Progenitor cell of endocrine pancreas (in vitro differentiated cells): ENCODE measurements at regions not wholly inside any gene's neighbourhood (a gene's known extent, or its start where the extent isn't known, plus 50 kb on each side); places are given as distances from the start of the nearest gene placed in this dataset.

ENCODE experiments used
- DNase-seq: peaks from one replicate; pipeline ENCODE4 v3.0.0; 2021; ENCODE audit warnings: low spot score; ENCODE audit not compliant: unreplicated experiment
- H3K27ac Mint-ChIP-seq: 2 replicates; pipeline ENCODE4 v1.8.0; 2021; ENCODE audit warnings: mild to moderate bottlenecking, moderate library complexity, mixed read lengths
- H3K27me3 Mint-ChIP-seq: 2 replicates; pipeline ENCODE4 v1.8.0; 2021; ENCODE audit warnings: mixed read lengths
- H3K36me3 Mint-ChIP-seq: 2 replicates; pipeline ENCODE4 v1.8.0; 2022; ENCODE audit warnings: mixed read lengths; ENCODE audit not compliant: insufficient read depth
- H3K4me1 Mint-ChIP-seq: 2 replicates; pipeline ENCODE4 v1.8.0; 2021; ENCODE audit warnings: low read depth, mixed read lengths
- H3K4me3 Mint-ChIP-seq: 2 replicates; pipeline ENCODE4 v1.8.0; 2021; ENCODE audit warnings: low read depth, mild to moderate bottlenecking, moderate library complexity, mixed read lengths
- H3K9me3 Mint-ChIP-seq: 2 replicates; pipeline ENCODE4 v1.8.0; 2021; ENCODE audit warnings: low read depth, mixed read lengths
- TF ChIP-seq, protein P1 (sequence below): fragments of 200-600 bp; sonication (generic); IDR thresholded peaks from one replicate; pipeline ENCODE4 v1.5.0; 2021; ENCODE audit warnings: antibody characterized with exemption, mild to moderate bottlenecking; ENCODE audit not compliant: unreplicated experiment

DNA sequence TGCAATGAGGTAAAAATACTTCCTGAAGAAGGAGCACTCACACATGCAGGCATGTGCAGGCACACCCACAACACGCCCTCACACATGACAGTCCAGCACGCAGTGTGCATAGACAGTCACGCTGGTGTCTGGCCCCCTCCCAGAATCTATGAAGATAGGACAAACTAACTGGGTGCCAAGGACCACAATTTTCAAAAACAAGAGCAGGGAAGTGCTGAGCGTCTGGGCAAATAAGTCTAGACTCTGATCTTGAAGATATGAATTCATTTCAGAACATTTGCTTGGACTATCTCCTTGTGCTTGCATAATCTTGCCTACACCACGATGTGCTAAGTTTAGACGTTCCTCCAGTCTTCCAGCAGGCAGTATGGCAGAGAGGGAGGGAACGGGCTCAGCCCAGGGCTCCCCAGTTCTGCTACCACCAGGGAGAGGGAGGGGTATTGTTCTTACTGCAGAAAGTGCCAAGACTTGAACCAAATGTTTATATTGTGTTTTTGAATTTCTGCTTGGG lies 276.5 kb upstream of the KLF6 start:
- H3K4me3 Mint-ChIP-seq = no peak overlapping the region
- TF ChIP-seq, protein P1, sequence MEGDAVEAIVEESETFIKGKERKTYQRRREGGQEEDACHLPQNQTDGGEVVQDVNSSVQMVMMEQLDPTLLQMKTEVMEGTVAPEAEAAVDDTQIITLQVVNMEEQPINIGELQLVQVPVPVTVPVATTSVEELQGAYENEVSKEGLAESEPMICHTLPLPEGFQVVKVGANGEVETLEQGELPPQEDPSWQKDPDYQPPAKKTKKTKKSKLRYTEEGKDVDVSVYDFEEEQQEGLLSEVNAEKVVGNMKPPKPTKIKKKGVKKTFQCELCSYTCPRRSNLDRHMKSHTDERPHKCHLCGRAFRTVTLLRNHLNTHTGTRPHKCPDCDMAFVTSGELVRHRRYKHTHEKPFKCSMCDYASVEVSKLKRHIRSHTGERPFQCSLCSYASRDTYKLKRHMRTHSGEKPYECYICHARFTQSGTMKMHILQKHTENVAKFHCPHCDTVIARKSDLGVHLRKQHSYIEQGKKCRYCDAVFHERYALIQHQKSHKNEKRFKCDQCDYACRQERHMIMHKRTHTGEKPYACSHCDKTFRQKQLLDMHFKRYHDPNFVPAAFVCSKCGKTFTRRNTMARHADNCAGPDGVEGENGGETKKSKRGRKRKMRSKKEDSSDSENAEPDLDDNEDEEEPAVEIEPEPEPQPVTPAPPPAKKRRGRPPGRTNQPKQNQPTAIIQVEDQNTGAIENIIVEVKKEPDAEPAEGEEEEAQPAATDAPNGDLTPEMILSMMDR = no peak
- H3K27ac Mint-ChIP-seq = no peak overlapping the region
- no peaks in the 10 kb centered on the region for H3K36me3 Mint-ChIP-seq
- H3K27me3 Mint-ChIP-seq = no peaks in the 10 kb centered on the region
- H3K4me1 Mint-ChIP-seq = no peaks in the 10 kb centered on the region
- DNase-seq = no peak
- no peaks in the 10 kb centered on the region for H3K9me3 Mint-ChIP-seq

DNA sequence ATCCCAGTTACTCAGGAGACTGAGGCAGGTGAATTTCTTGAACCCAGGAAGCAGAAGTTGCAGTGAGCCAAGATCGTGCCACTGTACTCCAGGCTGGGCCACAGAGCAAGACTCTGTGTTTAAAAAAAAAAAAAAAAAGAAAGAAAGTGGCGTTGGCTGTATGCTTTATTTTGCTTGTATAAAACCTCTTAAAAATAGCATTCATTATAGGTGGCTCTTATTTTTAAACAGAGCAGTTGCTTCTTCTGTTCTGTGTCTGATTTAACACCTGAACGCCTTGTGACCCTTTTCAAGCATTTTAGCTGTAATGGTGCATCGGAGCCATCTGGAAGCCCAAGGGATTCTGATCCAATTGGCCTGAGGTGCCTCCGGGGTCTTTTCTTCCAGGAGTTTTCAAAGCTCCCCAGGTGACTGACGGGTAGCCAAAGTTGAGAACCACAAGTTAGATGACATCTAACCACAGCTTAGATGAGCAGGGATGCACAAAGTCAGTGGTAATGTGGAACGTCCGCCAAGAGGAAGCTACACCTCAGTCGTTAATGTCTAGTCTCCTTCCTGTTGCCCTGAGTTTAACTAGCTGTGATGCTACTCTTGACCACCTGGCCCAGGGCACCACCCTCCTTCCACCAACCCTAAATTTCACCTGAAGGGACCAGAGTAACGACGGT lies 274.6 kb upstream of the KLF6 start:
- H3K27ac Mint-ChIP-seq = no peak overlapping the region
- TF ChIP-seq, protein P1 = no peak
- H3K36me3 Mint-ChIP-seq = no peaks in the 10 kb centered on the region
- no peak overlapping the region for H3K4me3 Mint-ChIP-seq
- no peaks in the 10 kb centered on the region for H3K9me3 Mint-ChIP-seq
- H3K4me1 Mint-ChIP-seq = no peaks in the 10 kb centered on the region
- H3K27me3 Mint-ChIP-seq = no peaks in the 10 kb centered on the region
- DNase-seq = no peak

DNA sequence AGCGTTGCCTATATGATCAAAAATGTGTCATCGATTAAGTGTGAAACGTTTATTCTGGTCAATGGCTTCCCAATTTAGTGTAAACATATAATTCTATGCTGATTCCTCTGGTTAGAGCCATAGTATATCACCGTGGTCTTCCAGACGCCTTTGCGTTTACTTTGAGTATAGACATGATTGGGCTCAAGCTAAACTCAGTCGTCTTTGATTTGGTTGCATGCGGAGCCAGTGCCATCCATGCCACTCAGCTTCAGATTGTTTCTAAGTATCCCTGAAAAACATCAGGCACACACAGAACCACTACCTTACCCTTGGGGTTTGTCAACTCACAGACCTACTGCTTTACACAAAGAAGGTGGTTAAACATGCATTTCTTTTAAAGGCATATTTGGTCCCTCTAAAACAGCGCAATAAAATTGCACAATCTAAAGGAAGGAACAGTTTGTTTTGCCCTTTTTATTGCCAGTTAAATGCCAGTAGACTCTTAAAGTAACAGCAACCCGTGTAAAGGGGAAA lies 273.6 kb upstream of the KLF6 start:
- Mint-ChIP-seq H3K4me3 (no peak overlapping the region), H3K36me3 (no peaks in the 10 kb centered on the region), H3K4me1 (no peaks in the 10 kb centered on the region), H3K9me3 (no peaks in the 10 kb centered on the region), H3K27ac (no peak overlapping the region), H3K27me3 (no peaks in the 10 kb centered on the region)
- TF ChIP-seq, protein P1 = no peak
- DNase-seq = no peak

DNA sequence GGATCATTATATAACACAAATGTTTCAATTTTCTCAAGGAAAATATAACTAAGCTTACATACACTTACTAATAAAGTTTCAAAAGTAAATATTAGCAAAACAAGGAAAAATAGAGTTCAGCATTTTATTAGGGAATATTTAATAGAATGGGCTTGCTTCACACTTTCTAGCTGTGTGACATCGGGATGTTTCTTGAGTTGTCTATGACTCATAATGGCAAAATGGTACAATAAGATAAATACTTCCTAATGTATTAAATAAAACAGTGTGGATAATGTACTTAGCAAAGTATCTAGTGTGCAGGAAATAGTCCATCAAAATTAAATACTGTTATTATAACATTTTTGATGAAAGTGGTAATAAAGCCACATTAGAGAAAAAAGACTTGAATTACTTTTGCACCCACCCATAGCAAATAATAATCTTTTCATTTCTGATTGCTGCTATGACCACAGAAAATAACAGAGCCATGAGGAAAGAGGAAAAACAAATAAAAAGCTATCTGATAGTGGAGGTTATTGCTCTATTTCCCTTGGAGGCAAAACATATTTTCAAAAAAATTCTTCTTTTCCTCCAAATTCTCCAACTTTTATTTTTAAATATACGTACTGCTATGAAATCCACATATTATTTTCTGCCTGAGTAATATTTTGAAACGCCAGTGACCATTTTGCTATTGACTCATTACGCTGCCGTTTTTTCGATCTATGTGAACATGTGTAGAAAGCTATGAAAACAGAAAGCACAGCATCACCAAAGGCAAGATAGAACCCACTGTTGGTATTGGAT lies 272.9 kb upstream of the KLF6 start:
- H3K4me3 Mint-ChIP-seq = no peak overlapping the region
- no peaks in the 10 kb centered on the region for H3K27me3 Mint-ChIP-seq
- H3K9me3 Mint-ChIP-seq = no peaks in the 10 kb centered on the region
- no peak overlapping the region for H3K27ac Mint-ChIP-seq
- no peaks in the 10 kb centered on the region for H3K4me1 Mint-ChIP-seq
- H3K36me3 Mint-ChIP-seq = no peaks in the 10 kb centered on the region
- TF ChIP-seq, protein P1 = no peak
- no peak for DNase-seq

DNA sequence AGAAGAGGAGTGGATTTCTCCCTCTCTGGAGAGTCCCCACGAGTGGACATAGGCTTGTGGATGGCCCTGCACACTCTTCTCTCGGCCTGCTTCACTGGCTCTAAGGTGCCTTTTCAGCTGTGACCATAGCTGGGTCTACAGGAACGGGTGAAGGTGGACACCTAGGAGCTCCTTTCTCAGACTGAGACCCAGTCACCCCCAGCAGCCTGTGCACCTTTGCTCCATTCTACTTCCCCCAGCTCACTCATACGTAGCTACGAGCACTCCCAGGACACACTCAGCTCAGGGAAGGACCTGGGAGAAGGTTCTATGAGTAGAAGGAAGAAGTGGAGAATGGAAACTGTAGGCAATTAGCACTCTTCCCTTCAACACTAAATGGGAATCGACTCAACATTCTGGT lies 272.0 kb upstream of the KLF6 start:
- DNase-seq = no peak
- Mint-ChIP-seq H3K4me1 (no peaks in the 10 kb centered on the region), H3K4me3 (no peak overlapping the region), H3K27me3 (no peaks in the 10 kb centered on the region), H3K27ac (no peak overlapping the region), H3K36me3 (no peaks in the 10 kb centered on the region), H3K9me3 (no peaks in the 10 kb centered on the region)
- TF ChIP-seq, protein P1 = no peak
